Keratinocyte (primary cell): ENCODE measurements at regions not wholly inside any gene's neighbourhood (a gene's known extent, or its start where the extent isn't known, plus 50 kb on each side); places are given as distances from the start of the nearest gene placed in this dataset.
A peak's percentile ranks its signal among the peaks of the same experiment; 100 is the strongest.

Experiments
- DNase-seq: peaks from one replicate; pipeline ENCODE4 v3.0.0-alpha.2; 2011; ENCODE audit warnings: low read depth, missing footprints, low spot score
- FAIRE-seq: peaks from 2 replicates; lab custom pipeline; 2011; peaks lifted over from hg19 to GRCh38; lab: Jason Lieb, UNC
- H2AFZ ChIP-seq: 2 replicates; pipeline ENCODE4 v1.6.0; 2012; ENCODE audit warnings: low read length, control low read depth, inconsistent platforms; ENCODE audit not compliant: control insufficient read depth
- H3K27ac ChIP-seq: 2 replicates; pipeline ENCODE4 v1.5.1; 2011; ENCODE audit warnings: low read length; ENCODE audit not compliant: control insufficient read depth, insufficient read depth
- H3K27me3 ChIP-seq: 3 replicates; pipeline ENCODE4 v1.6.0; 2011; ENCODE audit warnings: low read length; ENCODE audit not compliant: control insufficient read depth, insufficient read depth; ENCODE audit errors: extremely low read depth
- H3K36me3 ChIP-seq, 2 experiments: 2 replicates in 1 of 2; 3 replicates in 1 of 2; pipeline ENCODE4 v1.5.1; 2011; ENCODE audit warnings: low read length in 2 of 2, mild to moderate bottlenecking in 1 of 2; ENCODE audit not compliant: control insufficient read depth in 2 of 2, insufficient read depth in 2 of 2; ENCODE audit errors: extremely low read depth in 1 of 2
- H3K4me1 ChIP-seq: 3 replicates; pipeline ENCODE4 v1.5.1; 2011; ENCODE audit warnings: low read length; ENCODE audit not compliant: control insufficient read depth, insufficient read depth; ENCODE audit errors: extremely low read depth
- H3K4me2 ChIP-seq: 3 replicates; pipeline ENCODE4 v1.6.0; 2011; ENCODE audit warnings: low read depth, low read length; ENCODE audit not compliant: control insufficient read depth, insufficient read depth; ENCODE audit errors: extremely low read depth
- H3K4me3 ChIP-seq, 3 experiments: fragments of 200-600 bp in 1 of 3; sonication (generic) in 1 of 3; 2 replicates in 2 of 3; 3 replicates in 1 of 3; pipeline ENCODE4 v1.5.1; 2011 to 2016; ENCODE audit warnings: low read length in 3 of 3, mild to moderate bottlenecking in 3 of 3, control low read depth in 2 of 3, inconsistent platforms in 1 of 3, low read depth in 1 of 3, mixed read lengths in 1 of 3, mixed run types in 1 of 3, moderate library complexity in 1 of 3; ENCODE audit not compliant: control insufficient read depth in 2 of 3, insufficient read depth in 2 of 3; ENCODE audit errors: extremely low read depth in 1 of 3
- H3K79me2 ChIP-seq: 2 replicates; pipeline ENCODE4 v1.6.0; 2012; ENCODE audit warnings: low read length; ENCODE audit not compliant: control insufficient read depth, insufficient read depth
- H3K9ac ChIP-seq: 3 replicates; pipeline ENCODE4 v1.6.0; 2011; ENCODE audit warnings: low read length; ENCODE audit not compliant: control insufficient read depth, insufficient read depth; ENCODE audit errors: extremely low read depth
- H3K9me1 ChIP-seq: 3 replicates; pipeline ENCODE4 v1.6.0; 2011; ENCODE audit warnings: low read length; ENCODE audit not compliant: control insufficient read depth, insufficient read depth; ENCODE audit errors: extremely low read depth
- H3K9me3 ChIP-seq: 2 replicates; pipeline ENCODE4 v1.5.1; 2012; ENCODE audit warnings: low read depth, low read length; ENCODE audit not compliant: control insufficient read depth
- H4K20me1 ChIP-seq: 3 replicates; pipeline ENCODE4 v1.6.0; 2011; ENCODE audit warnings: low read length; ENCODE audit not compliant: control insufficient read depth, insufficient read depth; ENCODE audit errors: extremely low read depth
- EZH2 ChIP-seq: IDR thresholded peaks from one replicate; pipeline ENCODE4 v1.6.1; 2012; ENCODE audit warnings: inconsistent platforms, mild to moderate bottlenecking, low read length, moderate library complexity
- dilution Hi-C: fragments of 300-500 bp; cut with MboI; formaldehyde crosslinking; loops from one replicate; pipeline ENCODE4 v1.7.0; 2020; ENCODE audit warnings: low sequenced_read_pairs; ENCODE audit not compliant: extremely low pct_ligation_motif_present
- TF ChIP-seq, protein P1 (sequence below), 3 experiments: IDR thresholded peaks in 1 of 3; conservative IDR thresholded peaks in 1 of 3; optimal IDR thresholded peaks in 1 of 3; 2 replicates in 2 of 3; 3 replicates in 1 of 3; pipeline versions ENCODE3 to v1.5.1; 2011; ENCODE audit warnings: low read length in 3 of 3, mild to moderate bottlenecking in 3 of 3, moderate library complexity in 2 of 3, control low read depth in 1 of 3, inconsistent platforms in 1 of 3; ENCODE audit not compliant: insufficient read depth in 2 of 3; ENCODE audit errors: extremely low read depth in 1 of 3

DNA sequence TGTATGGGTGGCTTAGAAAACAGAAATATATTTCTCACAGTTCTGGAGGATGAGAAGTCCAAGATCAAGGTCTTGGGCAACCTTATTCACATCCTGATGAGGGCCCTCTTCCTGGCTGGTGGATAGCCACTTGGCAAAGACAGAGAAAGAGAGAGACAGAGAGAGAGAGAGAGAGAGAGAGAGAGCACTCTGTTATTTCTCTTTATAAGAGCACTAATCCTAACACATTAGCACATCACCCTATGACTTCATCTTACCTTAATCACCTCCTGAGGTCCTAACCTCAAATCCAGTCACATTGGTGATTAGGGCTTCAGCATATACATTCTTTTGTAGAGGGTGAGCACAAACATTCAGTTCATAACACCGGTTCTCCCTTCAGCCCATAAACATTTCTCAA is 430.3 kb downstream of the EFNB2 start:
- Histone ChIP-seq H3K79me2 (no peaks in the 10 kb centered on the region), H3K27me3 (no peaks in the 10 kb centered on the region), H2AFZ (no peak overlapping the region), H3K9me1 (no peaks in the 10 kb centered on the region), H3K9ac (no peak overlapping the region), H4K20me1 (no peaks in the 10 kb centered on the region), H3K27ac (no peak overlapping the region), H3K4me3 (no peak overlapping the region), H3K9me3 (peaks cover 4% of the 10 kb centered on the region), H3K4me2 (no peak overlapping the region), H3K4me1 (peaks cover 28% of the 10 kb centered on the region), H3K36me3 (no peaks in the 10 kb centered on the region)
- dilution Hi-C loops = no loop called here
- DNase-seq = peak; percentile 54
- TF ChIP-seq EZH2 = no peak
- TF ChIP-seq, protein P1, sequence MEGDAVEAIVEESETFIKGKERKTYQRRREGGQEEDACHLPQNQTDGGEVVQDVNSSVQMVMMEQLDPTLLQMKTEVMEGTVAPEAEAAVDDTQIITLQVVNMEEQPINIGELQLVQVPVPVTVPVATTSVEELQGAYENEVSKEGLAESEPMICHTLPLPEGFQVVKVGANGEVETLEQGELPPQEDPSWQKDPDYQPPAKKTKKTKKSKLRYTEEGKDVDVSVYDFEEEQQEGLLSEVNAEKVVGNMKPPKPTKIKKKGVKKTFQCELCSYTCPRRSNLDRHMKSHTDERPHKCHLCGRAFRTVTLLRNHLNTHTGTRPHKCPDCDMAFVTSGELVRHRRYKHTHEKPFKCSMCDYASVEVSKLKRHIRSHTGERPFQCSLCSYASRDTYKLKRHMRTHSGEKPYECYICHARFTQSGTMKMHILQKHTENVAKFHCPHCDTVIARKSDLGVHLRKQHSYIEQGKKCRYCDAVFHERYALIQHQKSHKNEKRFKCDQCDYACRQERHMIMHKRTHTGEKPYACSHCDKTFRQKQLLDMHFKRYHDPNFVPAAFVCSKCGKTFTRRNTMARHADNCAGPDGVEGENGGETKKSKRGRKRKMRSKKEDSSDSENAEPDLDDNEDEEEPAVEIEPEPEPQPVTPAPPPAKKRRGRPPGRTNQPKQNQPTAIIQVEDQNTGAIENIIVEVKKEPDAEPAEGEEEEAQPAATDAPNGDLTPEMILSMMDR (optimal IDR thresholded peaks at IDR 0.05 in 1 of 3, IDR thresholded peaks at IDR 0.05 in 1 of 3, conservative IDR thresholded peaks at IDR 0.05 in 1 of 3; ENCODE audit: extremely low read depth in 1 of 3, insufficient read depth in 2 of 3, low read length in 3 of 3) = no peak
- peak; percentile 86 for FAIRE-seq

DNA sequence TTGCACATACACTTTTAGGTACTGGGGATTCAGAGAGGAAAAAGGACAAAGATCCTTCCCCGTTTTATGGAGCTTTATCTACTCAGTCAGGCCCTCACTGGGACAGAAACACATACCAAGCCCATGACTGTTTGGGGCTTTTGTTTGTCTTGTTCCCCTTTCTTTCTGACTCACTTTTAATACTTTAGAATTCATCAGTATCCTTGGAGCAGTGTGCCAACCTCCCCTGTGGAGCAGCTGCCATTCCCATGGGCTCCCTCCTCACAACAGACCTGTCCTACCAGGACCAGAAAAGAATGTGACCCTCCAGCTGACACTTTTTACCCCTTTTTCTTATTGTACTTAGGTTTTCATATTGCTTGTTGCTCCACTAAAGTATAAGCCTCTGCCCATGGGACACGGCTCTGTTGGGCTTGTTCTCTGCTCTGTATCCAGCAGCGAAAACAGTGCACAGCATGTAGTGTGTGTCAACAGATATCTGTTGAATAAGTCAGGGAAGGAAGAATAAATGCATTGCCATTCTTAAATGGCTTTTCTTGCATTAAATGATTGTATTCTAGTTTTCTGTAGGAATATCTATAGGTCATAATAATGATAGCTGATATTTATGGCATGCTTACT is 431.1 kb downstream of the EFNB2 start:
- Histone ChIP-seq H2AFZ (no peak overlapping the region), H3K9me3 (peaks cover 4% of the 10 kb centered on the region), H3K4me2 (peak overlapping the region; percentile 12), H3K27me3 (no peaks in the 10 kb centered on the region), H3K4me3 (peak overlapping the region in 1 of 3 experiments; percentile 12), H3K79me2 (no peaks in the 10 kb centered on the region), H3K9ac (no peak overlapping the region), H4K20me1 (no peaks in the 10 kb centered on the region), H3K4me1 (peaks cover 31% of the 10 kb centered on the region), H3K36me3 (no peaks in the 10 kb centered on the region), H3K9me1 (no peaks in the 10 kb centered on the region), H3K27ac (peak overlapping the region; percentile 39)
- no peak for TF ChIP-seq EZH2
- TF ChIP-seq, protein P1 (optimal IDR thresholded peaks at IDR 0.05 in 1 of 3, IDR thresholded peaks at IDR 0.05 in 1 of 3, conservative IDR thresholded peaks at IDR 0.05 in 1 of 3; ENCODE audit: extremely low read depth in 1 of 3, insufficient read depth in 2 of 3, low read length in 3 of 3) = no peak
- dilution Hi-C loops = no loop called here
- peak; percentile 64 for DNase-seq
- FAIRE-seq = peak; percentile 83
